ENCODE measurements at regions not wholly inside any gene's neighbourhood (a gene's known extent, or its start where the extent isn't known, plus 50 kb on each side); places are given as distances from the start of the nearest gene placed in this dataset.

DNA sequence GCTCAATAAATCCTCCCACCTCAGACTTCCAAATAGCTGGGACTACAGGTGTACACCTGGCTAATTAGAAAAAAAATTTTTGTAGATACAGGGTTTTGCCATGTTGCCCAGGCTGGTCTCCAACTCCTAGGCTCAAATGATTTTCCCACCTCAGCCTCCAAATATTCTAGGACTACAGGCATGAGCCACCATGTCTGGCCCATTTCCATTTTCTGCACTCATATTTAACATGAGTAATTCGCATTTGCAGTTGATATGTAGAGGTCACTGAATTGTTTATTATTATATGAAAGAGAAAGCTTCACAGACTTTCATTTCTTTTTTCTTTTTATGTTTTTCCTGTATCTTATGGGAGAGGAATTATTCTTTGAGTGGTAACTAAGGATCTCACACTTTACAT is 492.7 kb downstream of the CNTN3 start:
- CTCF ChIA-PET, result no interaction called here
- Histone ChIP-seq H3F3A (ENCODE audit: insufficient read depth, low read depth) (no peaks in the 10 kb centered on the region), H3K27ac (no peak overlapping the region), H3K4me1 (replicated peaks; ENCODE audit: insufficient read depth) (no peaks in the 10 kb centered on the region), H3K79me2 (ENCODE audit: low read depth) (no peaks in the 10 kb centered on the region), H3K9me2 (ENCODE audit: insufficient read depth) (no peaks in the 10 kb centered on the region), H2AFZ (no peak overlapping the region), H3K9me3 (ENCODE audit: insufficient read depth, low read depth) (no peaks in the 10 kb centered on the region), H3K4me2 (no peak overlapping the region), H3K27me3 (ENCODE audit: insufficient read depth, low read depth) (no peaks in the 10 kb centered on the region), H4K20me1 (ENCODE audit: insufficient read depth) (no peaks in the 10 kb centered on the region), H3K36me3 (ENCODE audit: low read depth) (no peaks in the 10 kb centered on the region), H3K4me3 (no peak overlapping the region)
- no TSS peak for BruUV-seq (replicated peaks)
- POLR2A ChIA-PET (ENCODE audit: unreplicated experiment), result no interaction called here
- intact Hi-C loops (cut with micrococcal nuclease; ENCODE audit: unreplicated experiment), result no loop called here
- TF ChIP-seq, protein P1, sequence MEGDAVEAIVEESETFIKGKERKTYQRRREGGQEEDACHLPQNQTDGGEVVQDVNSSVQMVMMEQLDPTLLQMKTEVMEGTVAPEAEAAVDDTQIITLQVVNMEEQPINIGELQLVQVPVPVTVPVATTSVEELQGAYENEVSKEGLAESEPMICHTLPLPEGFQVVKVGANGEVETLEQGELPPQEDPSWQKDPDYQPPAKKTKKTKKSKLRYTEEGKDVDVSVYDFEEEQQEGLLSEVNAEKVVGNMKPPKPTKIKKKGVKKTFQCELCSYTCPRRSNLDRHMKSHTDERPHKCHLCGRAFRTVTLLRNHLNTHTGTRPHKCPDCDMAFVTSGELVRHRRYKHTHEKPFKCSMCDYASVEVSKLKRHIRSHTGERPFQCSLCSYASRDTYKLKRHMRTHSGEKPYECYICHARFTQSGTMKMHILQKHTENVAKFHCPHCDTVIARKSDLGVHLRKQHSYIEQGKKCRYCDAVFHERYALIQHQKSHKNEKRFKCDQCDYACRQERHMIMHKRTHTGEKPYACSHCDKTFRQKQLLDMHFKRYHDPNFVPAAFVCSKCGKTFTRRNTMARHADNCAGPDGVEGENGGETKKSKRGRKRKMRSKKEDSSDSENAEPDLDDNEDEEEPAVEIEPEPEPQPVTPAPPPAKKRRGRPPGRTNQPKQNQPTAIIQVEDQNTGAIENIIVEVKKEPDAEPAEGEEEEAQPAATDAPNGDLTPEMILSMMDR (conservative IDR thresholded peaks at IDR 0.05), result no peak
- no peak for TF ChIP-seq EZH2 (IDR thresholded peaks at IDR 0.05; ENCODE audit: low read depth)
- no peak for DNase-seq

DNA sequence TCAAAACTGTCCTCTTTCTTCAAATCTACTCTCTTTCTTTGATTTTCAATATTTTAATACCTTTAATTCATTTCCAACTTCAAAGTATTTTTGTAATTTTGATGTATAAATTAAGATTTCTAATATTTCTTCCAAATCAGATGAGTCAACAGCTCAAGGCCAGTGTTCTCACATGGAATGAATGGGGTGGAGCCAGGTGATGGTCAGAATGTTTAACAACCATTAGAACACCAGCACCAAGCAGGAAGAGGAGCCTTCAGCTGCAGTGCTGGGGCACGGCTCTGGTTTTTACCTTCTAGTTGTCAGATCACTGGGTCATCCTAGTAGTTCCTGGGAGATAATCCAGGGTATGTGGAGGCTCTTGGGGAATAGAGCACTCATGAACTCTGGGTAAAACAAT is 494.5 kb upstream of the PDZRN3 start:
- Histone ChIP-seq H4K20me1 (ENCODE audit: insufficient read depth) (no peaks in the 10 kb centered on the region), H2AFZ (no peak overlapping the region), H3K79me2 (ENCODE audit: low read depth) (no peaks in the 10 kb centered on the region), H3F3A (ENCODE audit: insufficient read depth, low read depth) (no peaks in the 10 kb centered on the region), H3K27ac (no peak overlapping the region), H3K4me2 (no peak overlapping the region), H3K4me3 (no peak overlapping the region), H3K9me2 (ENCODE audit: insufficient read depth) (no peaks in the 10 kb centered on the region), H3K4me1 (replicated peaks; ENCODE audit: insufficient read depth) (no peaks in the 10 kb centered on the region), H3K27me3 (ENCODE audit: insufficient read depth, low read depth) (no peaks in the 10 kb centered on the region), H3K9me3 (ENCODE audit: insufficient read depth, low read depth) (no peaks in the 10 kb centered on the region), H3K36me3 (ENCODE audit: low read depth) (no peaks in the 10 kb centered on the region)
- ChIA-PET POLR2A (ENCODE audit: unreplicated experiment) (no interaction called here), CTCF (no interaction called here)
- intact Hi-C loops (cut with micrococcal nuclease; ENCODE audit: unreplicated experiment), result no loop called here
- TF ChIP-seq, protein P1 (conservative IDR thresholded peaks at IDR 0.05), result no peak
- DNase-seq, result no peak
- no TSS peak for BruUV-seq (replicated peaks)

DNA sequence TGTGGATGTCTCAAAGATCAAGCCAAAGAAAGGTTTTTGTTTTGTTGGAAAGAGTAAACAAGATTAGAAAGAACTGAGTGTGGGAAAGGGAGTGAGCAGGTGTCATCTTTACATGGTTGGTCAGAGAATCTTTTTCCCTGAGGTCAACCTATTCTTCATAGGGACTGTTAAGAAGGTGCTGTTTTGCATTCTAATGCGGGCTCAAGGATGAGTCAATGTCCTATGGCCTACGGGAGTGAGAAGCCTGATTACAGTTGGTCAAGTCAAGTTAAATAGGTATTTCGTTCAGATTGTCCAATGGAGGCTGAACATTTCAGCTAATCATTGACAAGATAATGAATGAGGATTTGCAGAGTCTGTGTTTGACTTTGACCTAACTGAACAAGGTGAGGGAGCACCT is 491.2 kb upstream of the PDZRN3 start:
- Histone ChIP-seq H4K20me1 (ENCODE audit: insufficient read depth) (no peaks in the 10 kb centered on the region), H3K4me1 (replicated peaks; ENCODE audit: insufficient read depth) (no peaks in the 10 kb centered on the region), H3K36me3 (ENCODE audit: low read depth) (no peaks in the 10 kb centered on the region), H3K4me3 (no peak overlapping the region), H3K9me2 (ENCODE audit: insufficient read depth) (no peaks in the 10 kb centered on the region), H3F3A (ENCODE audit: insufficient read depth, low read depth) (no peaks in the 10 kb centered on the region), H2AFZ (no peak overlapping the region), H3K27ac (no peak overlapping the region), H3K9me3 (ENCODE audit: insufficient read depth, low read depth) (no peaks in the 10 kb centered on the region), H3K79me2 (ENCODE audit: low read depth) (no peaks in the 10 kb centered on the region), H3K4me2 (no peak overlapping the region), H3K27me3 (ENCODE audit: insufficient read depth, low read depth) (no peaks in the 10 kb centered on the region)
- POLR2A ChIA-PET (ENCODE audit: unreplicated experiment), result no interaction called here
- intact Hi-C loops (cut with micrococcal nuclease; ENCODE audit: unreplicated experiment), result no loop called here
- CTCF ChIA-PET, result no interaction called here
- BruUV-seq (replicated peaks), result no TSS peak
- TF ChIP-seq EZH2 (IDR thresholded peaks at IDR 0.05; ENCODE audit: low read depth), result no peak
- TF ChIP-seq, protein P1 (conservative IDR thresholded peaks at IDR 0.05), result no peak
- no peak for DNase-seq

Measured in PC-9 (cell line).